PFSK-1 (cell line): ENCODE measurements at regions not wholly inside any gene's neighbourhood (a gene's known extent, or its start where the extent isn't known, plus 50 kb on each side); places are given as distances from the start of the nearest gene placed in this dataset.

Source experiments
- FOXP2 ChIP-seq: optimal IDR thresholded peaks from 2 replicates; pipeline ENCODE3; 2011; ENCODE audit warnings: borderline replicate concordance, control low read depth, inconsistent platforms; ENCODE audit not compliant: insufficient read depth; ENCODE audit errors: extremely low read length, extremely low read depth
- POLR2AphosphoS5 ChIP-seq: IDR thresholded peaks from 2 replicates; pipeline ENCODE4 v1.6.1; 2012; ENCODE audit warnings: low read depth, mild to moderate bottlenecking, control low read depth, low read length, moderate library complexity
- SIN3A ChIP-seq: IDR thresholded peaks from 2 replicates; pipeline ENCODE4 v1.6.1; 2012; ENCODE audit warnings: mild to moderate bottlenecking, low read length, moderate library complexity, borderline replicate concordance; ENCODE audit not compliant: insufficient read depth
- TAF1 ChIP-seq: IDR thresholded peaks from 2 replicates; pipeline ENCODE4 v1.6.1; 2012; ENCODE audit warnings: low read length, control low read depth, borderline replicate concordance; ENCODE audit not compliant: insufficient read depth
- TF ChIP-seq, protein P1 (sequence below), 2 experiments: IDR thresholded peaks; 2 replicates each; pipeline versions ENCODE4 v1.6.1 to v1.8.0; 2011 to 2012; ENCODE audit warnings: low read depth in 2 of 2, low read length in 2 of 2, control low read depth in 1 of 2, inconsistent platforms in 1 of 2, mild to moderate bottlenecking in 1 of 2, moderate library complexity in 1 of 2; ENCODE audit not compliant: insufficient read depth in 1 of 2

- no peak for TF ChIP-seq POLR2AphosphoS5
- no peak for TF ChIP-seq SIN3A
- no peak for TF ChIP-seq FOXP2
- TF ChIP-seq TAF1 = no peak
- TF ChIP-seq, protein P1, sequence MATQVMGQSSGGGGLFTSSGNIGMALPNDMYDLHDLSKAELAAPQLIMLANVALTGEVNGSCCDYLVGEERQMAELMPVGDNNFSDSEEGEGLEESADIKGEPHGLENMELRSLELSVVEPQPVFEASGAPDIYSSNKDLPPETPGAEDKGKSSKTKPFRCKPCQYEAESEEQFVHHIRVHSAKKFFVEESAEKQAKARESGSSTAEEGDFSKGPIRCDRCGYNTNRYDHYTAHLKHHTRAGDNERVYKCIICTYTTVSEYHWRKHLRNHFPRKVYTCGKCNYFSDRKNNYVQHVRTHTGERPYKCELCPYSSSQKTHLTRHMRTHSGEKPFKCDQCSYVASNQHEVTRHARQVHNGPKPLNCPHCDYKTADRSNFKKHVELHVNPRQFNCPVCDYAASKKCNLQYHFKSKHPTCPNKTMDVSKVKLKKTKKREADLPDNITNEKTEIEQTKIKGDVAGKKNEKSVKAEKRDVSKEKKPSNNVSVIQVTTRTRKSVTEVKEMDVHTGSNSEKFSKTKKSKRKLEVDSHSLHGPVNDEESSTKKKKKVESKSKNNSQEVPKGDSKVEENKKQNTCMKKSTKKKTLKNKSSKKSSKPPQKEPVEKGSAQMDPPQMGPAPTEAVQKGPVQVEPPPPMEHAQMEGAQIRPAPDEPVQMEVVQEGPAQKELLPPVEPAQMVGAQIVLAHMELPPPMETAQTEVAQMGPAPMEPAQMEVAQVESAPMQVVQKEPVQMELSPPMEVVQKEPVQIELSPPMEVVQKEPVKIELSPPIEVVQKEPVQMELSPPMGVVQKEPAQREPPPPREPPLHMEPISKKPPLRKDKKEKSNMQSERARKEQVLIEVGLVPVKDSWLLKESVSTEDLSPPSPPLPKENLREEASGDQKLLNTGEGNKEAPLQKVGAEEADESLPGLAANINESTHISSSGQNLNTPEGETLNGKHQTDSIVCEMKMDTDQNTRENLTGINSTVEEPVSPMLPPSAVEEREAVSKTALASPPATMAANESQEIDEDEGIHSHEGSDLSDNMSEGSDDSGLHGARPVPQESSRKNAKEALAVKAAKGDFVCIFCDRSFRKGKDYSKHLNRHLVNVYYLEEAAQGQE (IDR thresholded peaks at IDR 0.05; ENCODE audit: insufficient read depth in 1 of 2, low read depth in 2 of 2, low read length in 2 of 2) = no peak
These were observed 110.0 kb upstream of the SERBP1 start for GRCh38 chr1:67540025-67540732.

DNA sequence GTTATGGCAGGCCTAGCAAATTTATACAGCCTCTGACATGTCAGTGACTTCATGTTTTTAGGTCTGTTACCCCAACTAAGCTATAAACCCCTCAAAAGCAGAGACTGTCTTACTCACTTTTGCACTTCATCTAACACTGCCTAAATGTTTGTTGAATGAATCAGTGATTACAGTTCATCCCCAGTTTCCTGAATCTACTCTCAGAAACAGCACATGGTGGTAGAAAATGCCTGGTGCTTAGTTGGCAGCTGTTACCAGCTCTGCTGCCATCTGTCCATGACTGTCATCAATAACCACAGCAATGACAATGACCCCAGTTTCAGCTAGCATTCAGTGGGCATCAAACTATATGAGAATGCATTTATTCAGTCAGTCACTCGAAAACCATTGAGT, 110.5 kb upstream of the SERBP1 start:
- TF ChIP-seq TAF1 (no peak), SIN3A (no peak), POLR2AphosphoS5 (no peak), FOXP2 (no peak)
- TF ChIP-seq, protein P1 (IDR thresholded peaks at IDR 0.05; ENCODE audit: insufficient read depth in 1 of 2, low read depth in 2 of 2, low read length in 2 of 2) = no peak

DNA sequence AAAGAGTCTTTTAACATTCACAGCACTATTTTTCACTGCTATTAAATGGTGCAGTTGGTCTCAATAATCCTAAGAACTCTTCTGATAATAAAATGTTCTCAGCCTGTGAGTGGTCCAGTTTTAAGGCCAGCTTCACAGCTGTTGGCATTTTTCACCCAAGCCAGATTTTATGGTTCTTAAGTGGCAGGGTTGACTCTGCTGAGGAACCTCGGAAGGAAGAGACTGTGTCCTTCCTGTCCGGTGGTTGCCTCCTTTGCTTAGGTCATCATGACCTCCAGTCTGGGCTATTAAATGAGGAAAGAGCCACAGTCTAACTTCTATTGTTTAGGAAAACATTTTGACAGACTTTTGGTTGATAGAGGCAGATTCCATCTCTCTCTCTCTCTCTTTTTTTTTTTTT, 112.5 kb upstream of the SERBP1 start:
- TF ChIP-seq SIN3A (no peak), POLR2AphosphoS5 (no peak), FOXP2 (no peak), TAF1 (no peak)
- TF ChIP-seq, protein P1 (IDR thresholded peaks at IDR 0.05; ENCODE audit: insufficient read depth in 1 of 2, low read depth in 2 of 2, low read length in 2 of 2) = no peak

DNA sequence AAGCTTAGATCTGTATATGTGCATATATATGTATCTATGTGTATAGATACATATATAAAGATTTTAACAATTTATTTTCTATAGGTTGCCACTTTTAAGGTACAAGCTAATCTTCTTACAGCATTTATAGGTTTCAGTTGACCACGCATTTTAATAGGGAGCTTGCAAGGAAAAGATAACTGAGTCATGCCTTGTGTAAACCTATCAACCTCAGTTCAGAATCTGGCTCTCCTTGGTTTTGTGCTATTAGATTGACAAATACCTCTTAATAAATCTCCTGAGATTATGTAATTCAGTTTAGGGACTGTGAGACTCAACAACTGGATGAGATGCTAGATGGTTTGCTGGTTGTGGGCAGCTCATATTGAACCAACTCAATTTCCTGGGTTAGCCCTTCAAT, 114.7 kb upstream of the SERBP1 start:
- TF ChIP-seq SIN3A = no peak
- TF ChIP-seq, protein P1 (IDR thresholded peaks at IDR 0.05; ENCODE audit: insufficient read depth in 1 of 2, low read depth in 2 of 2, low read length in 2 of 2) = no peak
- TF ChIP-seq TAF1 = no peak
- no peak for TF ChIP-seq POLR2AphosphoS5
- TF ChIP-seq FOXP2 = no peak

- TF ChIP-seq, protein P1 (IDR thresholded peaks at IDR 0.05; ENCODE audit: insufficient read depth in 1 of 2, low read depth in 2 of 2, low read length in 2 of 2) = no peak
- TF ChIP-seq TAF1 = no peak
- TF ChIP-seq POLR2AphosphoS5 = no peak
- no peak for TF ChIP-seq SIN3A
- no peak for TF ChIP-seq FOXP2
These were observed 115.2 kb upstream of the SERBP1 start for GRCh38 chr1:67545364-67545763.
